NCI-H82 (cell line): ENCODE measurements at regions not wholly inside any gene's neighbourhood (a gene's known extent, or its start where the extent isn't known, plus 50 kb on each side); places are given as distances from the start of the nearest gene placed in this dataset.
"Not testable (repeated sequence)": the region's sequence is repeated elsewhere in the genome, so short reads cannot be mapped to it uniquely, and the experiment has no call there.

Experiments
- DNase-seq: peaks from one replicate; lab custom pipeline; 2025; lab: John Stamatoyannopoulos, UW

GRCh38 chr10:20615395-20615794 lies 281.7 kb downstream of the NEBL start:
- no peak for DNase-seq

- DNase-seq = no peak
These were observed 282.2 kb downstream of the NEBL start for GRCh38 chr10:20614911-20615310.

GRCh38 chr10:20608503-20608902 lies 288.6 kb downstream of the NEBL start:
- no peak for DNase-seq

- no peak for DNase-seq
These were observed 290.1 kb downstream of the NEBL start for GRCh38 chr10:20606985-20607384.

GRCh38 chr10:20601941-20602461 lies 295.1 kb downstream of the NEBL start:
- DNase-seq = no peak

GRCh38 chr10:20598590-20598989 lies 298.5 kb downstream of the NEBL start:
- peak; percentile 32 for DNase-seq

GRCh38 chr10:20596911-20597310 lies 300.2 kb downstream of the NEBL start:
- no peak for DNase-seq

- DNase-seq = no peak
These were observed 300.9 kb downstream of the NEBL start for GRCh38 chr10:20596065-20596755.

GRCh38 chr10:20593649-20594048 lies 303.5 kb downstream of the NEBL start:
- no peak for DNase-seq

GRCh38 chr10:20582041-20582440 lies 315.1 kb downstream of the NEBL start:
- no peak for DNase-seq

GRCh38 chr10:20573924-20574323 lies 323.2 kb downstream of the NEBL start:
- DNase-seq = no peak

GRCh38 chr10:20555990-20556389 lies 341.1 kb downstream of the NEBL start:
- not testable (repeated sequence) for DNase-seq

GRCh38 chr10:20552382-20552781 lies 344.7 kb downstream of the NEBL start:
- no peak for DNase-seq

GRCh38 chr10:20551761-20552160 lies 345.4 kb downstream of the NEBL start:
- DNase-seq = no peak

- DNase-seq = no peak
These were observed 360.9 kb downstream of the NEBL start for GRCh38 chr10:20535897-20536881.

GRCh38 chr10:20531241-20531883 lies 365.7 kb downstream of the NEBL start:
- peak; percentile 2 for DNase-seq

- DNase-seq = no peak
These were observed 375.9 kb downstream of the NEBL start for GRCh38 chr10:20521186-20521585.

GRCh38 chr10:20515654-20516053 lies 381.5 kb downstream of the NEBL start:
- no peak for DNase-seq

GRCh38 chr10:20512631-20513030 lies 384.5 kb downstream of the NEBL start:
- DNase-seq = no peak

GRCh38 chr10:20508921-20509320 lies 388.2 kb downstream of the NEBL start:
- DNase-seq = no peak

GRCh38 chr10:20502903-20503585 lies 394.1 kb downstream of the NEBL start:
- no peak for DNase-seq

- DNase-seq = no peak
These were observed 402.6 kb downstream of the NEBL start for GRCh38 chr10:20494474-20494873.
